ENCODE measurements at regions not wholly inside any gene's neighbourhood (a gene's known extent, or its start where the extent isn't known, plus 50 kb on each side); places are given as distances from the start of the nearest gene placed in this dataset.

GRCh38 chr2:122237450-122237849, 482.0 kb downstream of the TSN start:
- H3K36me3 Mint-ChIP-seq (ENCODE audit: low read depth, unreplicated experiment), result no peaks in the 10 kb centered on the region
- H3K9me3 Mint-ChIP-seq (ENCODE audit: unreplicated experiment), result no peaks in the 10 kb centered on the region
- H3K4me3 Mint-ChIP-seq (ENCODE audit: unreplicated experiment), result no peak overlapping the region
- H3K4me1 Mint-ChIP-seq (ENCODE audit: unreplicated experiment), result peaks cover 3% of the 10 kb centered on the region
- DNase-seq (ENCODE audit: low spot score), result no peak
- TF ChIP-seq CTCF (IDR thresholded peaks at IDR 0.05; ENCODE audit: unreplicated experiment), result no peak
- no peak overlapping the region for H3K27ac Mint-ChIP-seq (ENCODE audit: unreplicated experiment)
- peaks cover 2% of the 10 kb centered on the region for H3K27me3 Mint-ChIP-seq (ENCODE audit: unreplicated experiment)

GRCh38 chr2:122238006-122238559, 482.6 kb downstream of the TSN start:
- Mint-ChIP-seq H3K27me3 (ENCODE audit: unreplicated experiment) (peaks cover 2% of the 10 kb centered on the region), H3K4me1 (ENCODE audit: unreplicated experiment) (peaks cover 3% of the 10 kb centered on the region), H3K4me3 (ENCODE audit: unreplicated experiment) (no peak overlapping the region), H3K9me3 (ENCODE audit: unreplicated experiment) (no peaks in the 10 kb centered on the region), H3K27ac (ENCODE audit: unreplicated experiment) (no peak overlapping the region), H3K36me3 (ENCODE audit: low read depth, unreplicated experiment) (no peaks in the 10 kb centered on the region)
- no peak for TF ChIP-seq CTCF (IDR thresholded peaks at IDR 0.05; ENCODE audit: unreplicated experiment)
- DNase-seq (ENCODE audit: low spot score), result no peak

- no peak for DNase-seq (ENCODE audit: low spot score)
- H3K27me3 Mint-ChIP-seq (ENCODE audit: unreplicated experiment), result peaks cover 2% of the 10 kb centered on the region
- no peaks in the 10 kb centered on the region for H3K9me3 Mint-ChIP-seq (ENCODE audit: unreplicated experiment)
- H3K4me1 Mint-ChIP-seq (ENCODE audit: unreplicated experiment), result peaks cover 3% of the 10 kb centered on the region
- no peak overlapping the region for H3K4me3 Mint-ChIP-seq (ENCODE audit: unreplicated experiment)
- no peaks in the 10 kb centered on the region for H3K36me3 Mint-ChIP-seq (ENCODE audit: low read depth, unreplicated experiment)
- TF ChIP-seq CTCF (IDR thresholded peaks at IDR 0.05; ENCODE audit: unreplicated experiment), result no peak
- no peak overlapping the region for H3K27ac Mint-ChIP-seq (ENCODE audit: unreplicated experiment)
Measured at GRCh38 chr2:122239440-122239839, 484.0 kb downstream of the TSN start.

- Mint-ChIP-seq H3K9me3 (ENCODE audit: unreplicated experiment) (no peaks in the 10 kb centered on the region), H3K36me3 (ENCODE audit: low read depth, unreplicated experiment) (no peaks in the 10 kb centered on the region), H3K27ac (ENCODE audit: unreplicated experiment) (no peak overlapping the region), H3K27me3 (ENCODE audit: unreplicated experiment) (no peaks in the 10 kb centered on the region), H3K4me3 (ENCODE audit: unreplicated experiment) (no peak overlapping the region), H3K4me1 (ENCODE audit: unreplicated experiment) (no peaks in the 10 kb centered on the region)
- no peak for DNase-seq (ENCODE audit: low spot score)
- TF ChIP-seq CTCF (IDR thresholded peaks at IDR 0.05; ENCODE audit: unreplicated experiment), result no peak
Measured at GRCh38 chr2:122244598-122245229, 489.3 kb downstream of the TSN start.

GRCh38 chr2:122249673-122250072, 494.2 kb downstream of the TSN start:
- no peak for TF ChIP-seq CTCF (IDR thresholded peaks at IDR 0.05; ENCODE audit: unreplicated experiment)
- H3K9me3 Mint-ChIP-seq (ENCODE audit: unreplicated experiment), result no peaks in the 10 kb centered on the region
- H3K27me3 Mint-ChIP-seq (ENCODE audit: unreplicated experiment), result no peaks in the 10 kb centered on the region
- no peaks in the 10 kb centered on the region for H3K36me3 Mint-ChIP-seq (ENCODE audit: low read depth, unreplicated experiment)
- DNase-seq (ENCODE audit: low spot score), result no peak
- H3K27ac Mint-ChIP-seq (ENCODE audit: unreplicated experiment), result no peak overlapping the region
- H3K4me1 Mint-ChIP-seq (ENCODE audit: unreplicated experiment), result no peaks in the 10 kb centered on the region
- no peak overlapping the region for H3K4me3 Mint-ChIP-seq (ENCODE audit: unreplicated experiment)

All from endothelial cell (in vitro differentiated cells).